ENCODE measurements at regions not wholly inside any gene's neighbourhood (a gene's known extent, or its start where the extent isn't known, plus 50 kb on each side); places are given as distances from the start of the nearest gene placed in this dataset.

DNA sequence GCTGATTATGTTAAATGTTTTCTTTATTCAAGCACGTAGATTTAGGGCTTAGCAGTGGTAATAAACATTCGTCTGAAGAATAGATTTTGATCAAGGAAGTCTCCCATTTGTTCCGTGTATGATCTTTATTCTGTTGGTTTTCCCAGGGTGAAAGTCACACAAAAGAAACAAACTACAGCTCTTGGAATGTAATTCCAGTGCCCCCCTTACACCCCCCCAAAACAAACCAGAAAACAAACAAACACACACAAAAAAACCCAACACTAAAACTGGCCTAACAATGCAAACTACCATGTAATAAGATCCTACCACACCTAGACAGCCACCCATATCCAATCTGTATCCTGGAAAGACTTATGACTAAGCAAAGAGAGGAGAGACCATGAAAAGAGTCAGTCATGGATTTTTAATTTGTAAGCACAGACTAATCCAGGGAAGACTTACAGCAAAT is 196.2 kb upstream of the ELL2 start:
- TF ChIP-seq POLR2A (IDR thresholded peaks at IDR 0.05; ENCODE audit: borderline replicate concordance, extremely low read depth, insufficient read depth, insufficient read length) = no peak
- TF ChIP-seq REST (IDR thresholded peaks at IDR 0.05; ENCODE audit: low read depth) = no peak
- no peak for TF ChIP-seq CTCF (IDR thresholded peaks at IDR 0.05 in 2 of 3, conservative IDR thresholded peaks at IDR 0.05 in 1 of 3; ENCODE audit: borderline replicate concordance in 1 of 3, insufficient read depth in 1 of 3, low read depth in 2 of 3, low read length in 2 of 3)
- no peak for TF ChIP-seq EGR1 (IDR thresholded peaks at IDR 0.05; ENCODE audit: low read depth)
- TF ChIP-seq MAX (IDR thresholded peaks at IDR 0.05) = no peak
- no peak for TF ChIP-seq SP1 (IDR thresholded peaks at IDR 0.05; ENCODE audit: low read depth)
- no peak for TF ChIP-seq POLR2AphosphoS5 (IDR thresholded peaks at IDR 0.05; ENCODE audit: low read depth, low read length)
- TF ChIP-seq FOSL1 (IDR thresholded peaks at IDR 0.05; ENCODE audit: low read depth) = no peak
- no peak for TF ChIP-seq ATF3 (IDR thresholded peaks at IDR 0.05)
- TF ChIP-seq EZH2 (IDR thresholded peaks at IDR 0.05) = no peak
- TF ChIP-seq RAD21 (IDR thresholded peaks at IDR 0.05; ENCODE audit: low read depth) = no peak
- no peak for TF ChIP-seq ZNF274 (IDR thresholded peaks at IDR 0.05; ENCODE audit: low read depth, low read length)

Measured in HCT116 (cell line).